Cardiac muscle cell (in vitro differentiated cells and primary cell): ENCODE measurements at regions not wholly inside any gene's neighbourhood (a gene's known extent, or its start where the extent isn't known, plus 50 kb on each side); places are given as distances from the start of the nearest gene placed in this dataset.

ENCODE experiments used
- DNase-seq, 2 donors: peaks; one replicate each; pipeline versions ENCODE4 v3.0.0 to v3.0.0-alpha.2; 2010 to 2017; ENCODE audit warnings: low read depth in 1 of 2, low spot score in 1 of 2
- H3K27ac ChIP-seq: fragments of 200-600 bp; sonication (generic); 2 replicates; pipeline ENCODE4 v1.5.1; 2016
- H3K27me3 ChIP-seq: fragments of 200-600 bp; sonication (generic); 2 replicates; pipeline ENCODE4 v1.6.0; 2016; ENCODE audit warnings: control low read depth
- H3K36me3 ChIP-seq: fragments of 200-600 bp; sonication (generic); 2 replicates; pipeline ENCODE4 v1.5.1; 2016; ENCODE audit warnings: control low read depth
- H3K4me1 ChIP-seq: fragments of 200-600 bp; sonication (generic); 2 replicates; pipeline ENCODE4 v1.8.1; 2017; ENCODE audit warnings: low read depth, mild to moderate bottlenecking, mixed run types
- H3K4me3 ChIP-seq: fragments of 200-600 bp; sonication (generic); 2 replicates; pipeline ENCODE4 v1.5.1; 2016; ENCODE audit warnings: mild to moderate bottlenecking
- H3K9me3 ChIP-seq: fragments of 200-600 bp; sonication (generic); 2 replicates; pipeline ENCODE4 v1.5.1; 2017; ENCODE audit warnings: low read depth, mild to moderate bottlenecking, control low read depth
- TF ChIP-seq, protein P1 (sequence below): IDR thresholded peaks from 2 replicates; pipeline ENCODE4 v1.5.1; 2012; ENCODE audit warnings: low read depth, mild to moderate bottlenecking, low read length

DNA sequence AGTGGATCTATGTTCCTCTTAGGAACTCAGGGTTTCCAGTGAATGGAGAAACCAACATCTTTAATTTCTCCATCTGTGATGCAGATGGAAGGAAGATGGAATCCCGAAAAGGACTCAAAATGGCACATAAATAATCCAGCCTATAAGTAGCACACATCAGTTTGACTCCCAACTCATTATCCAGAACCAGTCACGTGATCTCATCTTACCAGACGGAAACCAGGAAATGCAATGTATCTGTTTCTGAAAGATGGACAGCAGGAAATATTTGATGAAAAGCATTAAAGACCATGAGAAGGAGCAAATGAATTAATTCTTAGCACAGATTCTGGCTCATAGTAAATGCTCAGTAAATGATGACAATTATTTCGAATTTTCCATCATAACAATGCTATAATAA, 443.1 kb upstream of the FMR1 start:
- Histone ChIP-seq H3K4me3 (no peak overlapping the region), H3K9me3 (peaks cover 2% of the 10 kb centered on the region), H3K27me3 (no peaks in the 10 kb centered on the region), H3K4me1 (no peaks in the 10 kb centered on the region), H3K27ac (no peak overlapping the region), H3K36me3 (no peaks in the 10 kb centered on the region)
- TF ChIP-seq, protein P1, sequence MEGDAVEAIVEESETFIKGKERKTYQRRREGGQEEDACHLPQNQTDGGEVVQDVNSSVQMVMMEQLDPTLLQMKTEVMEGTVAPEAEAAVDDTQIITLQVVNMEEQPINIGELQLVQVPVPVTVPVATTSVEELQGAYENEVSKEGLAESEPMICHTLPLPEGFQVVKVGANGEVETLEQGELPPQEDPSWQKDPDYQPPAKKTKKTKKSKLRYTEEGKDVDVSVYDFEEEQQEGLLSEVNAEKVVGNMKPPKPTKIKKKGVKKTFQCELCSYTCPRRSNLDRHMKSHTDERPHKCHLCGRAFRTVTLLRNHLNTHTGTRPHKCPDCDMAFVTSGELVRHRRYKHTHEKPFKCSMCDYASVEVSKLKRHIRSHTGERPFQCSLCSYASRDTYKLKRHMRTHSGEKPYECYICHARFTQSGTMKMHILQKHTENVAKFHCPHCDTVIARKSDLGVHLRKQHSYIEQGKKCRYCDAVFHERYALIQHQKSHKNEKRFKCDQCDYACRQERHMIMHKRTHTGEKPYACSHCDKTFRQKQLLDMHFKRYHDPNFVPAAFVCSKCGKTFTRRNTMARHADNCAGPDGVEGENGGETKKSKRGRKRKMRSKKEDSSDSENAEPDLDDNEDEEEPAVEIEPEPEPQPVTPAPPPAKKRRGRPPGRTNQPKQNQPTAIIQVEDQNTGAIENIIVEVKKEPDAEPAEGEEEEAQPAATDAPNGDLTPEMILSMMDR: no peak
- no peak for DNase-seq

DNA sequence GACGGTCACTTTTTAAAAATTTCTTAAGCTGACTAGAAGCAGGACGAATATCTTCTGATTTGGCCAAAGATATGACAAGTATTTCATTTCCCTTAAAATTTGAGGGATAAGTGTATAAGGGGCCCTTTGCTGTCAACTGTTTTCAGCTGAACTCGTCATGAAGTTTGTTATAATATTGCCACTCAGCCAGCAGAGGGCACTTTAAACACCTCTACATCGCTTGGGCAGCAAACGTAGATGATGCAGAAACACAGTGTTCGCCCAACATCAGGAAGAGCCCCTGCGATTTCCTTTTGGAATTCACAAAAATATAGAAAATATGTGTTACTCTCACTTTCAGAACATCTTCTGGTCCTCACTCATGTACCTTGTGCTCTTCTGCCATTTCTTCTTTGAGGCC, 435.7 kb upstream of the FMR1 start:
- DNase-seq: peak in 1 of 2 donors; percentile 23

DNA sequence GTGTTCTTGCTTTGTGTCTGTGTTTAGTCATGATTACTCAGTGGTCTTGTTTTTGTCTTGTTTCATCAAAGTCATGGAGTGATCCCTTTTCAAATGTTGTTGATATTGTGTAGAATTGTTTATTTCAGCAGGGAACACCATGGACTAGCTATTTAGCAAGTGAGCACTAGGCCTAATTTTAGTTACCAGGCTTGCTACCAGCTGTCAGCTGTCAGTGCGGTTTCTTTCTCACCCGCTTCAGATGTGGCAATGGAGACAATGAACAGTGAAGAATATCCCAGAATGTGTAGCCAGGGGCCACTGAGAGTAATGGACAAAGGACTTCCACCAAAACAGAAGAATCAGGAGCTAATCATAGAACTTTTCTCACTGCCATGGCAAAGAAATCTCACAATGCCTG, 432.8 kb upstream of the FMR1 start:
- TF ChIP-seq, protein P1: no peak
- Histone ChIP-seq H3K36me3 (no peaks in the 10 kb centered on the region), H3K4me1 (no peaks in the 10 kb centered on the region), H3K9me3 (no peaks in the 10 kb centered on the region), H3K27ac (no peak overlapping the region), H3K4me3 (no peak overlapping the region), H3K27me3 (no peaks in the 10 kb centered on the region)
- no peak for DNase-seq

More for the DNA sequence above, 435.7 kb upstream of the FMR1 start:
- no peak overlapping the region for H3K4me3 ChIP-seq
- H3K4me1 ChIP-seq: no peaks in the 10 kb centered on the region
- no peaks in the 10 kb centered on the region for H3K27me3 ChIP-seq
- TF ChIP-seq, protein P1: no peak
- H3K27ac ChIP-seq: no peak overlapping the region
- H3K9me3 ChIP-seq: no peaks in the 10 kb centered on the region
- no peaks in the 10 kb centered on the region for H3K36me3 ChIP-seq

DNA sequence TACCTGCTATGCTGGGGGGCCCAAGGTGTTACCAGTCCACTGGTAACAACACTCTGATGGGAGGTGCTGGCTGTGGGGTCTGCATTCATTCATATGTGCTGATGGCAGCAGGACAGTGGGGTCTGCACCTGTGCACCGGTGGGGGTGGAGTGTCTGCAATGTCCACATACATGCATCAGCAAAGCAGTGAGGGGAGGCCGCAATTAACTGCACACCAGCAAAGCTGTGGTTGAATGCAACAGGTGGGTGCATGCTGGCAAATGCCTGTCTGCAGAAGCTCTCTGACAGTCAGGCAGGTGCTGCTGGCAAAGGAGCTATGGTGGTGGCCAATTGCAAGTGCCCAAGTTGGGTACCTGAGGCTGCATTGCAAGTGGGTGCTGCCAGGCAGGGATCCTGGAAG, 426.5 kb upstream of the FMR1 start:
- DNase-seq: no peak
- no peaks in the 10 kb centered on the region for H3K36me3 ChIP-seq
- no peak overlapping the region for H3K4me3 ChIP-seq
- no peaks in the 10 kb centered on the region for H3K9me3 ChIP-seq
- H3K27me3 ChIP-seq: no peaks in the 10 kb centered on the region
- no peak overlapping the region for H3K27ac ChIP-seq
- TF ChIP-seq, protein P1: no peak
- no peaks in the 10 kb centered on the region for H3K4me1 ChIP-seq

DNA sequence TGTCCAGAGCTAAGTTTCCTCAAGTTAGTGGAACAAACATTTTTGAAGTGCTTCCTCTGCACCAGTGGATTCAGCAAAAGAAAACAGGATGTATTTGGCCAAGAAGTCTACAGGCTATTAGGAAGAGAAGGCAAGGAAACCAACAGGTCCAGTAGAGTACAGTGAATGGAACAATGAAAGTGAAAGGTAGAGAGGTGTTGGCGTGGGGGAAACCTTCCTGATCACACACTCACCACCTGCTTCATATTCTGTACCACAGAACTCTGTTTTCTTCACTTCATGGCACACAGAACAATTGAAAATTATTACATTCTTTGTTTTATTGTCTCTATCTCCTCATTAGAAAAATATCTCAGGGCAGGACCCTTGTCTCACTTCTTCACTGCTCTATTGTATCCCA, 417.4 kb upstream of the FMR1 start:
- Histone ChIP-seq H3K27me3 (no peaks in the 10 kb centered on the region), H3K4me1 (no peaks in the 10 kb centered on the region), H3K27ac (no peak overlapping the region), H3K9me3 (no peaks in the 10 kb centered on the region), H3K36me3 (no peaks in the 10 kb centered on the region), H3K4me3 (no peak overlapping the region)
- TF ChIP-seq, protein P1: no peak
- DNase-seq: no peak

DNA sequence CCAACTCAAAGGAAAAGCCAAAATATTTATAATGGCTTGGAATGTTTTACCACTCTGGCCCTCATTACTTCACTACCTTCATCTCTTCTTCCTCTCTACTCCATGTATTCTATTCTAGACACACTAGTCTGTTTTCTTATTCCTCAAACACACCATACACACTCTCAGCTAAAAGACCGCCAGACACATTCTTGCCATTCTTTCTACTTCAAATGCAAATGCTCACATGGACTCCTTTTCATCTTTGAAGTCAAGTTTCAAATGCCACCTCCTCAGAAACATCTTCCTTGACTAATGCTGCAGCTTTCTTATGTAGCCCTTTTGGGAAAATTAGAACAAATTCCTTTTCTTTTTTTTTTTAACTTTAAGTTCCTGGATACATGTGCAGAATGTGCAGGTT, 412.9 kb upstream of the FMR1 start:
- Histone ChIP-seq H3K27ac (no peak overlapping the region), H3K9me3 (no peaks in the 10 kb centered on the region), H3K4me3 (no peak overlapping the region), H3K4me1 (no peaks in the 10 kb centered on the region), H3K27me3 (no peaks in the 10 kb centered on the region), H3K36me3 (no peaks in the 10 kb centered on the region)
- no peak for DNase-seq
- TF ChIP-seq, protein P1: no peak
